Sigmoid colon (tissue), 6 donors: ENCODE measurements at regions not wholly inside any gene's neighbourhood (a gene's known extent, or its start where the extent isn't known, plus 50 kb on each side); places are given as distances from the start of the nearest gene placed in this dataset.

Experiments used
- DNase-seq: peaks from one replicate; pipeline ENCODE4 v3.0.0-alpha.2; 2019
- H3K27ac ChIP-seq, 4 donors: fragments of 200-600 bp; sonication (generic); one replicate each; pipeline ENCODE4 v1.5.1; 2016 to 2019; ENCODE audit warnings: mild to moderate bottlenecking in 1 of 4
- H3K27me3 ChIP-seq, 3 donors: fragments of 200-600 bp; sonication (generic); one replicate each; pipeline ENCODE4 v1.5.1; 2019; ENCODE audit warnings: mild to moderate bottlenecking in 1 of 3
- H3K36me3 ChIP-seq, 4 donors: fragments of 200-600 bp; sonication (generic); one replicate each; pipeline ENCODE4 v1.5.1; 2016 to 2019
- H3K4me1 ChIP-seq, 4 donors: fragments of 200-600 bp; sonication (generic); one replicate each; pipeline ENCODE4 v1.5.1; 2017 to 2019
- H3K4me3 ChIP-seq, 4 donors: fragments of 200-600 bp; sonication (generic); one replicate each; pipeline ENCODE4 v1.5.1; 2017 to 2019; ENCODE audit warnings: mild to moderate bottlenecking in 2 of 4, moderate library complexity in 1 of 4
- H3K9me3 ChIP-seq, 4 donors: fragments of 200-600 bp in 3 of 4; sonication (generic) in 3 of 4; one replicate each; pipeline versions ENCODE4 v1.5.1 to v1.6.1; 2013 to 2019
- CTCF ChIP-seq, 4 experiments: fragments of 450-650 bp in 3 of 4; fragments of 200-600 bp in 1 of 4; IDR thresholded peaks; one replicate each; pipeline ENCODE4 v1.5.1; 2016 to 2019; ENCODE audit warnings: antibody characterized with exemption in 4 of 4, mild to moderate bottlenecking in 3 of 4, moderate library complexity in 2 of 4
- EP300 ChIP-seq, 4 donors: sonication (generic); formaldehyde crosslinking; IDR thresholded peaks; one replicate each; pipeline ENCODE4 v1.6.1; 2017; ENCODE audit warnings: antibody characterized with exemption in 4 of 4
- POLR2A ChIP-seq, 2 donors: fragments of 450-650 bp; IDR thresholded peaks; one replicate each; pipeline ENCODE4 v1.6.1; 2016; ENCODE audit warnings: antibody characterized with exemption in 2 of 2, mild to moderate bottlenecking in 2 of 2, moderate library complexity in 2 of 2
- POLR2AphosphoS5 ChIP-seq, 4 donors: sonication (generic); formaldehyde crosslinking; IDR thresholded peaks; one replicate each; pipeline ENCODE4 v1.6.1; 2017; ENCODE audit warnings: antibody characterized with exemption in 4 of 4
- WGBS, 2 donors: extraction: QIAGEN DNeasy Blood & Tissue Kit; methylation state at CpG; one replicate each; pipeline ENCODE4 v1.1.7; 2013; 5-methylcytosine and 5-hydroxymethylcytosine counted together
- intact Hi-C: fragments of 100-400 bp; cut with DNase I; formaldehyde crosslinking; loops from one replicate; pipeline ENCODE4 v1.15.1; 2023
- donor health status: healthy with polysubstance abuse.
- donor health status: healthy.

- Histone ChIP-seq H3K4me1 (peaks cover 0 to 10% (median 2%) of the 10 kb centered on the region in 4 donors), H3K36me3 (no peaks in the 10 kb centered on the region), H3K27me3 (no peaks in the 10 kb centered on the region), H3K9me3 (no peaks in the 10 kb centered on the region), H3K4me3 (no peak overlapping the region), H3K27ac (no peak overlapping the region)
- intact Hi-C loops = no loop called here
- WGBS, 2 donors = 83 to 86% methylated on average over 10 of the region's 10 CpGs
- no peak for DNase-seq
- TF ChIP-seq POLR2A (IDR thresholded peaks at IDR 0.05) (no peak), POLR2AphosphoS5 (IDR thresholded peaks at IDR 0.05) (no peak), EP300 (IDR thresholded peaks at IDR 0.05) (no peak), CTCF (IDR thresholded peaks at IDR 0.05) (no peak)
These were observed 502.6 kb upstream of the CBLB start for GRCh38 chr3:106371221-106371970.

- Histone ChIP-seq H3K4me1 (peaks cover 0 to 10% (median 2%) of the 10 kb centered on the region in 4 donors), H3K9me3 (no peaks in the 10 kb centered on the region), H3K27ac (no peak overlapping the region), H3K27me3 (no peaks in the 10 kb centered on the region), H3K36me3 (no peaks in the 10 kb centered on the region), H3K4me3 (no peak overlapping the region)
- intact Hi-C loops = no loop called here
- WGBS, 2 donors = 78 to 87% methylated on average over 1 of the region's 1 CpG
- TF ChIP-seq POLR2AphosphoS5 (IDR thresholded peaks at IDR 0.05) = no peak
- no peak for TF ChIP-seq POLR2A (IDR thresholded peaks at IDR 0.05)
- TF ChIP-seq EP300 (IDR thresholded peaks at IDR 0.05) = no peak
- no peak for TF ChIP-seq CTCF (IDR thresholded peaks at IDR 0.05)
- no peak for DNase-seq
These were observed 503.4 kb upstream of the CBLB start for GRCh38 chr3:106371971-106372805.

GRCh38 chr3:106372806-106373190, 504.0 kb upstream of the CBLB start:
- Histone ChIP-seq H3K36me3 (no peaks in the 10 kb centered on the region), H3K4me1 (peaks cover 0 to 10% (median 2%) of the 10 kb centered on the region in 4 donors), H3K27ac (no peak overlapping the region), H3K9me3 (no peaks in the 10 kb centered on the region), H3K4me3 (no peak overlapping the region), H3K27me3 (no peaks in the 10 kb centered on the region)
- WGBS, 2 donors = 78 to 79% methylated on average over 1 of the region's 1 CpG
- no peak for TF ChIP-seq EP300 (IDR thresholded peaks at IDR 0.05)
- intact Hi-C loops = no loop called here
- no peak for DNase-seq

- Histone ChIP-seq H3K27me3 (no peaks in the 10 kb centered on the region), H3K9me3 (no peaks in the 10 kb centered on the region), H3K27ac (no peak overlapping the region), H3K4me3 (no peak overlapping the region), H3K4me1 (peaks cover 0 to 10% (median 2%) of the 10 kb centered on the region in 4 donors), H3K36me3 (no peaks in the 10 kb centered on the region)
- TF ChIP-seq CTCF (IDR thresholded peaks at IDR 0.05) (no peak), EP300 (IDR thresholded peaks at IDR 0.05) (no peak), POLR2AphosphoS5 (IDR thresholded peaks at IDR 0.05) (no peak), POLR2A (IDR thresholded peaks at IDR 0.05) (no peak)
- DNase-seq = no peak
- intact Hi-C loops = no loop called here
- WGBS, 2 donors = 84 to 90% methylated on average over 5 of the region's 5 CpGs
These were observed 507.3 kb upstream of the CBLB start for GRCh38 chr3:106376016-106376570.

GRCh38 chr3:106379251-106379750, 510.5 kb upstream of the CBLB start:
- TF ChIP-seq POLR2A (IDR thresholded peaks at IDR 0.05) (no peak), EP300 (IDR thresholded peaks at IDR 0.05) (no peak), CTCF (IDR thresholded peaks at IDR 0.05) (no peak), POLR2AphosphoS5 (IDR thresholded peaks at IDR 0.05) (no peak)
- no peak for DNase-seq
- no peaks in the 10 kb centered on the region for H3K9me3 ChIP-seq
- H3K4me1 ChIP-seq = no peaks in the 10 kb centered on the region
- H3K36me3 ChIP-seq = no peaks in the 10 kb centered on the region
- intact Hi-C loops = no loop called here
- no peak overlapping the region for H3K4me3 ChIP-seq
- H3K27me3 ChIP-seq = no peaks in the 10 kb centered on the region
- WGBS, 2 donors = 79 to 86% methylated on average over 6 of the region's 6 CpGs
- no peak overlapping the region for H3K27ac ChIP-seq
